Fibroblast of upper back skin (primary cell): ENCODE measurements at regions not wholly inside any gene's neighbourhood (a gene's known extent, or its start where the extent isn't known, plus 50 kb on each side); places are given as distances from the start of the nearest gene placed in this dataset.
A peak's percentile ranks its signal among the peaks of the same experiment; 100 is the strongest.

ENCODE experiments used
- DNase-seq: peaks from one replicate; pipeline ENCODE4 v3.0.0-alpha.2; 2013

- peak; percentile 50 for DNase-seq
Observed at GRCh38 chr4:56240554-56241174, 146.6 kb downstream of the AASDH start.

GRCh38 chr4:56238251-56238650 is 149.0 kb downstream of the AASDH start:
- no peak for DNase-seq

GRCh38 chr4:56235725-56236124 is 151.6 kb downstream of the AASDH start:
- DNase-seq = no peak

- DNase-seq = no peak
Observed at GRCh38 chr4:56235011-56235410, 152.3 kb downstream of the AASDH start.

GRCh38 chr4:56234098-56234497 is 153.2 kb downstream of the AASDH start:
- no peak for DNase-seq

GRCh38 chr4:56231410-56231809 is 155.9 kb downstream of the AASDH start:
- DNase-seq = no peak

- peak; percentile 6 for DNase-seq
Observed at GRCh38 chr4:56229947-56230346, 157.3 kb downstream of the AASDH start.

- no peak for DNase-seq
Observed at GRCh38 chr4:56227301-56227835, 159.9 kb downstream of the AASDH start.

- no peak for DNase-seq
Observed at GRCh38 chr4:56226579-56226978, 160.7 kb downstream of the AASDH start.

GRCh38 chr4:56224641-56225040 is 162.7 kb downstream of the AASDH start:
- no peak for DNase-seq

- DNase-seq = no peak
Observed at GRCh38 chr4:56222514-56222913, 164.8 kb downstream of the AASDH start.

- DNase-seq = peak; percentile 78
Observed at GRCh38 chr4:56220261-56220660, 167.0 kb downstream of the AASDH start.

GRCh38 chr4:56219447-56219846 is 167.8 kb downstream of the AASDH start:
- DNase-seq = no peak

- DNase-seq = no peak
Observed at GRCh38 chr4:56218230-56218895, 168.9 kb downstream of the AASDH start.

GRCh38 chr4:56217343-56217890 is 169.9 kb downstream of the AASDH start:
- DNase-seq = no peak

- DNase-seq = peak; percentile 60
Observed at GRCh38 chr4:56215901-56216300, 171.4 kb downstream of the AASDH start.

GRCh38 chr4:56215141-56215783 is 172.0 kb downstream of the AASDH start:
- DNase-seq = no peak

- no peak for DNase-seq
Observed at GRCh38 chr4:56213543-56213942, 173.7 kb downstream of the AASDH start.

GRCh38 chr4:56212774-56213173 is 174.5 kb downstream of the AASDH start:
- no peak for DNase-seq

GRCh38 chr4:56211202-56211601 is 176.1 kb downstream of the AASDH start:
- no peak for DNase-seq

- no peak for DNase-seq
Observed at GRCh38 chr4:56210397-56210796, 176.9 kb downstream of the AASDH start.

- DNase-seq = no peak
Observed at GRCh38 chr4:56209767-56210166, 177.5 kb downstream of the AASDH start.

GRCh38 chr4:56208103-56208502 is 179.2 kb downstream of the AASDH start:
- no peak for DNase-seq

- DNase-seq = no peak
Observed at GRCh38 chr4:56206258-56206657, 181.0 kb downstream of the AASDH start.
